Suprapubic skin (tissue), 3 donors: ENCODE measurements at regions not wholly inside any gene's neighbourhood (a gene's known extent, or its start where the extent isn't known, plus 50 kb on each side); places are given as distances from the start of the nearest gene placed in this dataset.
"Not testable (repeated sequence)": the region's sequence is repeated elsewhere in the genome, so short reads cannot be mapped to it uniquely, and the experiment has no call there.

Source experiments
- CTCF ChIP-seq, 2 donors: fragments of 200-600 bp in 1 of 2; fragments of 450-650 bp in 1 of 2; sonication (generic) in 1 of 2; IDR thresholded peaks; one replicate each; pipeline ENCODE4 v1.5.1; 2016 to 2019; ENCODE audit warnings: antibody characterized with exemption in 2 of 2, mild to moderate bottlenecking in 1 of 2, moderate library complexity in 1 of 2
- POLR2AphosphoS5 ChIP-seq, 3 donors: sonication (generic); formaldehyde crosslinking; IDR thresholded peaks; one replicate each; pipeline ENCODE4 v1.6.1; 2017; ENCODE audit warnings: antibody characterized with exemption in 3 of 3

- not testable (repeated sequence) for TF ChIP-seq CTCF, POLR2AphosphoS5 (IDR thresholded peaks at IDR 0.05)
These were observed 144.7 kb upstream of the CRYM start for GRCh38 chr16:21422824-21423223.
